IPS-15b (cell line): ENCODE measurements at regions not wholly inside any gene's neighbourhood (a gene's known extent, or its start where the extent isn't known, plus 50 kb on each side); places are given as distances from the start of the nearest gene placed in this dataset.

Source experiments
- H3K27me3 ChIP-seq: one replicate; pipeline ENCODE4 v1.6.1; 2013; ENCODE audit warnings: low read length; ENCODE audit not compliant: control insufficient read depth, insufficient read depth
- H3K36me3 ChIP-seq: one replicate; pipeline ENCODE4 v1.6.1; 2013; ENCODE audit warnings: low read length; ENCODE audit not compliant: control insufficient read depth, insufficient read depth
- H3K4me1 ChIP-seq: one replicate; pipeline ENCODE4 v1.6.1; 2013; ENCODE audit warnings: mild to moderate bottlenecking, low read length; ENCODE audit not compliant: control insufficient read depth, insufficient read depth
- H3K4me3 ChIP-seq: one replicate; pipeline ENCODE4 v1.5.1; 2013; ENCODE audit warnings: low read depth, low read length
- H3K9ac ChIP-seq: one replicate; pipeline ENCODE4 v1.6.1; 2013; ENCODE audit warnings: low read depth, mild to moderate bottlenecking, low read length
- H3K9me3 ChIP-seq: one replicate; pipeline ENCODE4 v1.6.1; 2013; ENCODE audit warnings: mild to moderate bottlenecking, low read length; ENCODE audit not compliant: control insufficient read depth, insufficient read depth

- H3K9ac ChIP-seq = no peak overlapping the region
- H3K36me3 ChIP-seq = no peaks in the 10 kb centered on the region
- no peaks in the 10 kb centered on the region for H3K4me1 ChIP-seq
- no peaks in the 10 kb centered on the region for H3K9me3 ChIP-seq
- H3K4me3 ChIP-seq = no peak overlapping the region
- no peaks in the 10 kb centered on the region for H3K27me3 ChIP-seq
These were observed 114.7 kb upstream of the ADCY1 start for GRCh38 chr7:45459476-45459875.

GRCh38 chr7:45460379-45460778, 113.8 kb upstream of the ADCY1 start:
- Histone ChIP-seq H3K4me3 (no peak overlapping the region), H3K27me3 (no peaks in the 10 kb centered on the region), H3K36me3 (no peaks in the 10 kb centered on the region), H3K4me1 (no peaks in the 10 kb centered on the region), H3K9ac (no peak overlapping the region), H3K9me3 (no peaks in the 10 kb centered on the region)

- Histone ChIP-seq H3K9ac (no peak overlapping the region), H3K36me3 (no peaks in the 10 kb centered on the region), H3K27me3 (no peaks in the 10 kb centered on the region), H3K4me3 (no peak overlapping the region), H3K4me1 (no peaks in the 10 kb centered on the region), H3K9me3 (no peaks in the 10 kb centered on the region)
These were observed 113.1 kb upstream of the ADCY1 start for GRCh38 chr7:45461026-45461425.

GRCh38 chr7:45469103-45469502, 105.1 kb upstream of the ADCY1 start:
- Histone ChIP-seq H3K36me3 (no peaks in the 10 kb centered on the region), H3K9ac (no peak overlapping the region), H3K9me3 (peaks cover 8% of the 10 kb centered on the region), H3K4me3 (no peak overlapping the region), H3K27me3 (no peaks in the 10 kb centered on the region), H3K4me1 (no peaks in the 10 kb centered on the region)

GRCh38 chr7:45470031-45470430, 104.1 kb upstream of the ADCY1 start:
- Histone ChIP-seq H3K9me3 (peaks cover 8% of the 10 kb centered on the region), H3K9ac (no peak overlapping the region), H3K4me3 (no peak overlapping the region), H3K36me3 (no peaks in the 10 kb centered on the region), H3K4me1 (no peaks in the 10 kb centered on the region), H3K27me3 (no peaks in the 10 kb centered on the region)

GRCh38 chr7:45479781-45480180, 94.4 kb upstream of the ADCY1 start:
- Histone ChIP-seq H3K9ac (no peak overlapping the region), H3K4me1 (peaks cover 3% of the 10 kb centered on the region), H3K9me3 (no peaks in the 10 kb centered on the region), H3K27me3 (no peaks in the 10 kb centered on the region), H3K36me3 (no peaks in the 10 kb centered on the region), H3K4me3 (no peak overlapping the region)

GRCh38 chr7:45482451-45482850, 91.7 kb upstream of the ADCY1 start:
- no peak overlapping the region for H3K9ac ChIP-seq
- no peaks in the 10 kb centered on the region for H3K27me3 ChIP-seq
- H3K4me3 ChIP-seq = no peak overlapping the region
- H3K9me3 ChIP-seq = no peaks in the 10 kb centered on the region
- peaks cover 3% of the 10 kb centered on the region for H3K4me1 ChIP-seq
- H3K36me3 ChIP-seq = no peaks in the 10 kb centered on the region

- Histone ChIP-seq H3K4me3 (no peak overlapping the region), H3K9me3 (no peaks in the 10 kb centered on the region), H3K4me1 (peaks cover 3% of the 10 kb centered on the region), H3K36me3 (no peaks in the 10 kb centered on the region), H3K27me3 (no peaks in the 10 kb centered on the region), H3K9ac (no peak overlapping the region)
These were observed 90.1 kb upstream of the ADCY1 start for GRCh38 chr7:45484094-45484493.

- Histone ChIP-seq H3K36me3 (no peaks in the 10 kb centered on the region), H3K27me3 (no peaks in the 10 kb centered on the region), H3K9ac (no peak overlapping the region), H3K4me3 (no peak overlapping the region), H3K9me3 (no peaks in the 10 kb centered on the region), H3K4me1 (no peaks in the 10 kb centered on the region)
These were observed 87.6 kb upstream of the ADCY1 start for GRCh38 chr7:45486575-45486974.

GRCh38 chr7:45494885-45495284, 79.3 kb upstream of the ADCY1 start:
- H3K4me1 ChIP-seq = peaks cover 8% of the 10 kb centered on the region
- no peak overlapping the region for H3K4me3 ChIP-seq
- no peaks in the 10 kb centered on the region for H3K36me3 ChIP-seq
- H3K27me3 ChIP-seq = no peaks in the 10 kb centered on the region
- H3K9me3 ChIP-seq = no peaks in the 10 kb centered on the region
- H3K9ac ChIP-seq = no peak overlapping the region

GRCh38 chr7:45495618-45496017, 78.5 kb upstream of the ADCY1 start:
- Histone ChIP-seq H3K9ac (no peak overlapping the region), H3K27me3 (no peaks in the 10 kb centered on the region), H3K36me3 (no peaks in the 10 kb centered on the region), H3K4me3 (no peak overlapping the region), H3K4me1 (peaks cover 8% of the 10 kb centered on the region), H3K9me3 (no peaks in the 10 kb centered on the region)

- H3K36me3 ChIP-seq = no peaks in the 10 kb centered on the region
- peaks cover 13% of the 10 kb centered on the region for H3K4me1 ChIP-seq
- no peaks in the 10 kb centered on the region for H3K27me3 ChIP-seq
- no peak overlapping the region for H3K9ac ChIP-seq
- H3K4me3 ChIP-seq = no peak overlapping the region
- H3K9me3 ChIP-seq = peaks cover 5% of the 10 kb centered on the region
These were observed 73.9 kb upstream of the ADCY1 start for GRCh38 chr7:45500257-45500656.

GRCh38 chr7:45501791-45502190, 72.4 kb upstream of the ADCY1 start:
- Histone ChIP-seq H3K4me3 (no peak overlapping the region), H3K36me3 (no peaks in the 10 kb centered on the region), H3K4me1 (peaks cover 5% of the 10 kb centered on the region), H3K27me3 (no peaks in the 10 kb centered on the region), H3K9me3 (peaks cover 5% of the 10 kb centered on the region), H3K9ac (no peak overlapping the region)
